ENCODE measurements at regions not wholly inside any gene's neighbourhood (a gene's known extent, or its start where the extent isn't known, plus 50 kb on each side); places are given as distances from the start of the nearest gene placed in this dataset.
A peak's percentile ranks its signal among the peaks of the same experiment; 100 is the strongest.
"Not testable (repeated sequence)": the region's sequence is repeated elsewhere in the genome, so short reads cannot be mapped to it uniquely, and the experiment has no call there.

DNA sequence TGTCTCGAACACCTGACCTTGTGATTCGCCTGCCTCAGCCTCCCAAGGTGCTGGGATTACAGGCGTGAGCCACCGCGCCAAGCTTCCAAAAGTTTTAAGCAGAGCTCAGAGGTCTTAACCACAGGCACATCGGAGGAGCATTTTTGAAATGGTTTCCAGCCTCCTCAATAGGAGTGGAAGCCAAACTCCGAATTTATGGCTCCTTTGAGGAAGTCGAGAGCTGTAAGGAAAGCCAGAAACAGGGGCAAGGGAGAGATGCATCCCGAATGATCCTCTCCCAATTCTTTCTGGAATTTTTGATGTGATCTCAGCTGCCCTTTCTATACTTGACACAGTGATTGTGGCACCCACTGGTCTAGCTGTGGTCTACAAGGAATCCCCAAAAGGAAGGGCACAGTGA is 313.6 kb upstream of the FRG2C start:
- POLR2A ChIA-PET; H3K4me3 ChIP-seq (ENCODE audit: control extremely low read depth in 1 of 5, extremely low read depth in 1 of 5, insufficient read depth in 1 of 5, low read depth in 2 of 5, low read length in 4 of 5); H3K27ac ChIP-seq (ENCODE audit: low read length in 2 of 2); H3K9me3 ChIP-seq (ENCODE audit: control extremely low read depth in 1 of 3, control insufficient read depth in 2 of 3, insufficient read depth in 1 of 3, low read length in 2 of 3); H3K4me1 Mint-ChIP-seq; H3K9me3 Mint-ChIP-seq (ENCODE audit: insufficient read depth); H3K36me3 ChIP-seq (replicated peaks in 1 of 2; ENCODE audit: control extremely low read depth in 1 of 2, control insufficient read depth in 1 of 2, extremely low read depth in 1 of 2, insufficient read depth in 2 of 2, low read length in 1 of 2); H3K9ac ChIP-seq (ENCODE audit: low read length); H3K4me1 ChIP-seq (ENCODE audit: control insufficient read depth in 2 of 2, insufficient read depth in 2 of 2, low read length in 2 of 2); H3K79me2 ChIP-seq (ENCODE audit: control insufficient read depth, insufficient read depth, low read length); CTCF ChIA-PET; DNase-seq; H3K4me3 Mint-ChIP-seq; H2AFZ ChIP-seq (ENCODE audit: insufficient read depth, low read depth, low read length, poor library complexity, severe bottlenecking); intact Hi-C loops (cut with micrococcal nuclease); H3K27me3 ChIP-seq (replicated peaks in 1 of 4; ENCODE audit: control extremely low read depth in 1 of 4, control insufficient read depth in 3 of 4, insufficient read depth in 4 of 4, low read length in 3 of 4); H3K27me3 Mint-ChIP-seq; ATAC-seq (ENCODE audit: low read depth); H4K20me1 ChIP-seq (ENCODE audit: control insufficient read depth, insufficient read depth, low read length, poor library complexity, severe bottlenecking); H3K27ac Mint-ChIP-seq; H3K4me2 ChIP-seq (replicated peaks; ENCODE audit: low read depth, low read length, poor library complexity, severe bottlenecking): not testable (repeated sequence)
- 85% methylated on average over 9 of the region's 9 CpGs for WGBS (ENCODE audit: insufficient coverage)

DNA sequence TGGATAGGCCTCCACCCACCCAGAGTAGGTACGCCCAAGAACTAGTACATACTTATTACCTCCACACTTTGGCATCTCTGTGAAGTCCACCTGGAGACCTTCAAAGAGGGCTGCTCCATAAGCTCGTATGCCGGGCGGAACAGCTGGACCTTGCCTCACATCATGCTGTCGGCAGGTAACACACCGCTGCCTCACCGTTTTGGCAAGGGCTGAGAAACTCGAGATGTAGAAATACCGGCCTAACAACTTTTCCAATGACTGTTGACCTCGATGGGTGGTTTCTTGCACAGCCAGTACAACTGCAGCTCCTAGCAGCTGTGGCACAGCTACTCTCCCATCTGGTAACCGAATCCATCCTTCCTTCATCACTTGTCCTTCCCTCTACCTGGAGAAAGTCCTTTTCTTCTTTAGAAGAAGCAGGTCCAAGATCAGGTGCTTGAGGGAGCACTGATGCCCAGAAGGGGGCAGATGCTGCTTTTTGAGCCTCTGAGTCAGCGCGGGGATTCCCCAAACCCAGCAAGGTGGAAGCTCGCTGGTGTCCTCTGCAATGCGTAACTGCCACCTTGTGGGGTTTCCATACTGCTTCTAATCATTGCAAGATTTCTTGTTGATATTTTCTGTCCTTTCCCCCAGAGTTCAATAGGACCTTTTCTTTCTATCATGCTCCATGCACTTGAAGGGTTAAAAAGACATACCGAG is 301.9 kb upstream of the FRG2C start:
- H3K27me3 Mint-ChIP-seq; H2AFZ ChIP-seq (ENCODE audit: insufficient read depth, low read depth, low read length, poor library complexity, severe bottlenecking); DNase-seq; H3K4me1 ChIP-seq (ENCODE audit: control insufficient read depth in 2 of 2, insufficient read depth in 2 of 2, low read length in 2 of 2); H3K9me3 Mint-ChIP-seq (ENCODE audit: insufficient read depth); H3K4me3 Mint-ChIP-seq; ATAC-seq (ENCODE audit: low read depth); H3K27me3 ChIP-seq (replicated peaks in 1 of 4; ENCODE audit: control extremely low read depth in 1 of 4, control insufficient read depth in 3 of 4, insufficient read depth in 4 of 4, low read length in 3 of 4); H3K79me2 ChIP-seq (ENCODE audit: control insufficient read depth, insufficient read depth, low read length); H3K4me1 Mint-ChIP-seq; H3K9ac ChIP-seq (ENCODE audit: low read length); H3K27ac Mint-ChIP-seq; CTCF ChIA-PET; H4K20me1 ChIP-seq (ENCODE audit: control insufficient read depth, insufficient read depth, low read length, poor library complexity, severe bottlenecking); H3K36me3 ChIP-seq (replicated peaks in 1 of 2; ENCODE audit: control extremely low read depth in 1 of 2, control insufficient read depth in 1 of 2, extremely low read depth in 1 of 2, insufficient read depth in 2 of 2, low read length in 1 of 2); intact Hi-C loops (cut with micrococcal nuclease); H3K9me3 ChIP-seq (ENCODE audit: control extremely low read depth in 1 of 3, control insufficient read depth in 2 of 3, insufficient read depth in 1 of 3, low read length in 2 of 3); H3K4me3 ChIP-seq (ENCODE audit: control extremely low read depth in 1 of 5, extremely low read depth in 1 of 5, insufficient read depth in 1 of 5, low read depth in 2 of 5, low read length in 4 of 5); H3K4me2 ChIP-seq (replicated peaks; ENCODE audit: low read depth, low read length, poor library complexity, severe bottlenecking); H3K27ac ChIP-seq (ENCODE audit: low read length in 2 of 2); POLR2A ChIA-PET: not testable (repeated sequence)
- WGBS (ENCODE audit: insufficient coverage), result 93% methylated on average over 6 of the region's 16 CpGs

DNA sequence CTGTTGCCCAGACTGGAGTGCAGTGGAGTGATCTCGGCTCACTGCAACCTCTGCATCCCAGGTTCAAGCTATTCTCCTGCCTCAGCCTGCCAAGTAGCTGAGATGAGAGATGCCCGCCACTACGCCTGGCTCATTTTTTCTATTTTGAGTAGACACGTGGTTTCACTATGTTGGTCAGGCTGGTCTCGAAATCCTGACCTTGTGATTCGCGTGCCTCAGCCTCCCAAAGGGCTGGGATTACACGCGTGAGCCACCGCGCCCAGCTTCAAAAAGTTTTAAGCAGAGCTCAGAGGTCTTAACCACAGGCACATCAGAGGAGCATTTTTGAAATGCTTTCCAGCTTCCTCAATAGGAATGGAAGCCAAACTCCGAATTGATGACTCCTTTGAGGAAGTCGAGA is 291.2 kb upstream of the FRG2C start:
- DNase-seq; H3K79me2 ChIP-seq (ENCODE audit: control insufficient read depth, insufficient read depth, low read length); H3K9me3 Mint-ChIP-seq (ENCODE audit: insufficient read depth); H3K9ac ChIP-seq (ENCODE audit: low read length); ATAC-seq (ENCODE audit: low read depth); H3K27me3 ChIP-seq (replicated peaks in 1 of 4; ENCODE audit: control extremely low read depth in 1 of 4, control insufficient read depth in 3 of 4, insufficient read depth in 4 of 4, low read length in 3 of 4); intact Hi-C loops (cut with micrococcal nuclease); H3K27me3 Mint-ChIP-seq; H3K4me1 ChIP-seq (ENCODE audit: control insufficient read depth in 2 of 2, insufficient read depth in 2 of 2, low read length in 2 of 2); H3K4me3 ChIP-seq (ENCODE audit: control extremely low read depth in 1 of 5, extremely low read depth in 1 of 5, insufficient read depth in 1 of 5, low read depth in 2 of 5, low read length in 4 of 5); H3K4me1 Mint-ChIP-seq; H3K27ac ChIP-seq (ENCODE audit: low read length in 2 of 2); POLR2A ChIA-PET; CTCF ChIA-PET; H2AFZ ChIP-seq (ENCODE audit: insufficient read depth, low read depth, low read length, poor library complexity, severe bottlenecking); H3K9me3 ChIP-seq (ENCODE audit: control extremely low read depth in 1 of 3, control insufficient read depth in 2 of 3, insufficient read depth in 1 of 3, low read length in 2 of 3); H4K20me1 ChIP-seq (ENCODE audit: control insufficient read depth, insufficient read depth, low read length, poor library complexity, severe bottlenecking); H3K4me2 ChIP-seq (replicated peaks; ENCODE audit: low read depth, low read length, poor library complexity, severe bottlenecking); H3K36me3 ChIP-seq (replicated peaks in 1 of 2; ENCODE audit: control extremely low read depth in 1 of 2, control insufficient read depth in 1 of 2, extremely low read depth in 1 of 2, insufficient read depth in 2 of 2, low read length in 1 of 2); H3K27ac Mint-ChIP-seq: not testable (repeated sequence)
- peak overlapping the region; percentile 29 for H3K4me3 Mint-ChIP-seq
- WGBS (ENCODE audit: insufficient coverage), result 84% methylated on average over 6 of the region's 13 CpGs

DNA sequence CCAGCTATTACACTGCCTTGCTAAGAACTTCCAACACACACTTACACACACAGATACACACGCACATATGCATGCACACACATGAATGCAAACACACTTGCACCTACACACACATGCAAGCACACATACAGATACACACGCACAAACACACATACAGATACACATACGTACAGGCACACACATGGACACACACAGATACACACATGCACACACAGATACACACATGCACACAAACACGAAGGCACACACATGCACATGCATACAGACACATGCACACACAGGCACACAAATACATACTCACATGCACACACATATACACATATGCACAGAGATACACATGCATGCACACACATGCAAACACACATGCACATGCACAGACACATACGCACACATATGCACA is 284.3 kb upstream of the FRG2C start:
- CTCF ChIA-PET; H4K20me1 ChIP-seq (ENCODE audit: control insufficient read depth, insufficient read depth, low read length, poor library complexity, severe bottlenecking); H3K27me3 Mint-ChIP-seq; H3K9ac ChIP-seq (ENCODE audit: low read length); H3K4me2 ChIP-seq (replicated peaks; ENCODE audit: low read depth, low read length, poor library complexity, severe bottlenecking); H3K4me3 Mint-ChIP-seq; H3K9me3 Mint-ChIP-seq (ENCODE audit: insufficient read depth); H3K36me3 ChIP-seq (replicated peaks in 1 of 2; ENCODE audit: control extremely low read depth in 1 of 2, control insufficient read depth in 1 of 2, extremely low read depth in 1 of 2, insufficient read depth in 2 of 2, low read length in 1 of 2); H3K4me1 Mint-ChIP-seq; H3K27ac Mint-ChIP-seq; intact Hi-C loops (cut with micrococcal nuclease); POLR2A ChIA-PET; H3K27me3 ChIP-seq (replicated peaks in 1 of 4; ENCODE audit: control extremely low read depth in 1 of 4, control insufficient read depth in 3 of 4, insufficient read depth in 4 of 4, low read length in 3 of 4); H3K4me3 ChIP-seq (ENCODE audit: control extremely low read depth in 1 of 5, extremely low read depth in 1 of 5, insufficient read depth in 1 of 5, low read depth in 2 of 5, low read length in 4 of 5); ATAC-seq (ENCODE audit: low read depth); H3K4me1 ChIP-seq (ENCODE audit: control insufficient read depth in 2 of 2, insufficient read depth in 2 of 2, low read length in 2 of 2); H3K27ac ChIP-seq (ENCODE audit: low read length in 2 of 2); H3K79me2 ChIP-seq (ENCODE audit: control insufficient read depth, insufficient read depth, low read length); DNase-seq; H2AFZ ChIP-seq (ENCODE audit: insufficient read depth, low read depth, low read length, poor library complexity, severe bottlenecking); H3K9me3 ChIP-seq (ENCODE audit: control extremely low read depth in 1 of 3, control insufficient read depth in 2 of 3, insufficient read depth in 1 of 3, low read length in 2 of 3): not testable (repeated sequence)
- 93% methylated on average over 5 of the region's 5 CpGs for WGBS (ENCODE audit: insufficient coverage)
